ENCODE measurements at regions not wholly inside any gene's neighbourhood (a gene's known extent, or its start where the extent isn't known, plus 50 kb on each side); places are given as distances from the start of the nearest gene placed in this dataset.

DNA sequence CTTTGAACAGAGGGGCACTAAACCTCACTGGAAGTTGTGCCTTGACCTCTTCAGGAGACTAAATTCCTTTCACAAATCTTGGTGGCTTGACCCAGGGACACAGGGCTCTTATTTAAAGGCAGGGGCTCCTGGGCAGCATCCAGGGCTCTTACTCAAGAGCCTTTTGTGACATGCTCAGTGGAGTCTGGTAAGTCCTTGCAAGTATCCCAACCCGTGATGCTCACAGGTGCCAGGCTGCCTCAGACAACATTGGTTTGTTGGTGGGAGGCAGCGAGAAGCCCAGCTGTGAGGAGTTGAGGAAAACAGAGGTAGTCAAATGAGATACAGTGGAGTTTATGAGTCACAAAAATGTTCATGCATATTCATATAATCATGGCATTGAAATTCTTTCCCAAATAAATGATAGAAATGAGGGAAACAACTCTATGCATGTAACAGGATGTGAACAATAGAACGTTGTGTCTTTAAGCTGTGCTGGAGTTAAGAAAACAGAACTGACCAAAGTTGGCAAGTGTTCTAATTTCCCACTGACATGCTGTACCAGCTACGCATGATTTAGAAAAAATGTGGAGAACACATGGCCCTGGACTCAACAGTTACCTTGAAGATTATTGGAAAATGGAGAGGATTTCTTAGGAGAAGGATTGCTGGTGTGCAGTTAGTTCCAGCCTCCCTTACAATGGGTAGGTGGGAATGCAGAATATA, 654.5 kb upstream of the COBL start:
- no peak overlapping the region for H3K27ac ChIP-seq (ENCODE audit: low read depth, low read length)
- H3K9ac ChIP-seq (ENCODE audit: low read depth, low read length), result no peak overlapping the region
- no peaks in the 10 kb centered on the region for H3K9me3 ChIP-seq (ENCODE audit: control insufficient read depth, insufficient read depth, low read length)
- peaks cover 31% of the 10 kb centered on the region for H3K27me3 ChIP-seq (ENCODE audit: control insufficient read depth, insufficient read depth, low read length)
- H3K36me3 ChIP-seq (ENCODE audit: control insufficient read depth, insufficient read depth, low read length), result no peaks in the 10 kb centered on the region
- no peak overlapping the region for H3K4me3 ChIP-seq (ENCODE audit: low read depth, low read length)
- 0 out of 2 replicates have a peak, but pooled peaks cover 3% of the 10 kb centered on the region for H3K4me1 ChIP-seq (ENCODE audit: control insufficient read depth, insufficient read depth, low read length)

DNA sequence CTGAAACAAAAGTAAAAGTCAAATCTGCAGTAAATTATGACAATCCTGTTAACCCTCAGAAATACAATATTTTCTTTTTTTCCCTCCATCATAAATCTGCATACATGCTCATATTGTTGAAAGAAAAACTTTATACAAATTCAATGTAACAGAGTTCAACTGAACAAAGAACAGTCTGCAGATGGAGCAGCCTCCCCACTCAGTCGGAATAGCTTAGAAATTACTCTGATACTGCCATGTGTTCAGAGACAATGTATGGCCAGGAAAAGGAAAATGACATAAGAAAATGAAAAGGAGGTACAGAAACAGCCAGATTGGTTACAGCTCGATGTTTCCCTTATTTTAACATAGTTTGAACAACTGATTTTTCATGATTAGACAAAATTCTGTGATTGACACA, 651.9 kb upstream of the COBL start:
- peaks cover 56% of the 10 kb centered on the region for H3K27me3 ChIP-seq (ENCODE audit: control insufficient read depth, insufficient read depth, low read length)
- H3K27ac ChIP-seq (ENCODE audit: low read depth, low read length), result no peak overlapping the region
- no peak overlapping the region for H3K9ac ChIP-seq (ENCODE audit: low read depth, low read length)
- no peaks in the 10 kb centered on the region for H3K4me1 ChIP-seq (ENCODE audit: control insufficient read depth, insufficient read depth, low read length)
- no peak overlapping the region for H3K4me3 ChIP-seq (ENCODE audit: low read depth, low read length)
- no peaks in the 10 kb centered on the region for H3K36me3 ChIP-seq (ENCODE audit: control insufficient read depth, insufficient read depth, low read length)
- H3K9me3 ChIP-seq (ENCODE audit: control insufficient read depth, insufficient read depth, low read length), result no peaks in the 10 kb centered on the region

DNA sequence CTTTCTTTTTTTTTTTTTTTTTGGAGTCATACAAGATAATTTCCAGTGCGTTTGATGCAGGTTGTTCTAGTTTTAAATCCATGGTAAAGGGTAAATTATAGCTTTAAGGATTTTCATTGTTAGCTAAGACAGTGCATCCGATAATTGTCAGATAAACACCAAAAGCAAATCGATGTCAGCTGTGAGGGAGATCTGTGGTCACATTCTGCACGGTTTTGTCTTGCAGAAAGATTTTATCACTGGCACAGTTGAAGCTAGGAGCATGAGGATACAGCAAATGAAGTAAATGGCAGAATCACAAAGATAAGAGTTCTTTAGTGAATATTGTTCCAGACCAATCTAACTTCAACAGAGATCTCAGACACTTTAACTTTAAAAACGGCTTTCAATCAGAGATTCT, 648.8 kb upstream of the COBL start:
- no peaks in the 10 kb centered on the region for H3K4me1 ChIP-seq (ENCODE audit: control insufficient read depth, insufficient read depth, low read length)
- no peak overlapping the region for H3K9ac ChIP-seq (ENCODE audit: low read depth, low read length)
- no peaks in the 10 kb centered on the region for H3K9me3 ChIP-seq (ENCODE audit: control insufficient read depth, insufficient read depth, low read length)
- no peaks in the 10 kb centered on the region for H3K36me3 ChIP-seq (ENCODE audit: control insufficient read depth, insufficient read depth, low read length)
- H3K4me3 ChIP-seq (ENCODE audit: low read depth, low read length), result no peak overlapping the region
- peaks cover 55% of the 10 kb centered on the region for H3K27me3 ChIP-seq (ENCODE audit: control insufficient read depth, insufficient read depth, low read length)
- no peak overlapping the region for H3K27ac ChIP-seq (ENCODE audit: low read depth, low read length)

GRCh38 chr7:51961804-51962203, 645.2 kb upstream of the COBL start:
- Histone ChIP-seq H3K36me3 (ENCODE audit: control insufficient read depth, insufficient read depth, low read length) (no peaks in the 10 kb centered on the region), H3K9ac (ENCODE audit: low read depth, low read length) (no peak overlapping the region), H3K4me1 (ENCODE audit: control insufficient read depth, insufficient read depth, low read length) (no peaks in the 10 kb centered on the region), H3K27ac (ENCODE audit: low read depth, low read length) (no peak overlapping the region), H3K27me3 (ENCODE audit: control insufficient read depth, insufficient read depth, low read length) (peaks cover 32% of the 10 kb centered on the region), H3K4me3 (ENCODE audit: low read depth, low read length) (no peak overlapping the region), H3K9me3 (ENCODE audit: control insufficient read depth, insufficient read depth, low read length) (no peaks in the 10 kb centered on the region)

DNA sequence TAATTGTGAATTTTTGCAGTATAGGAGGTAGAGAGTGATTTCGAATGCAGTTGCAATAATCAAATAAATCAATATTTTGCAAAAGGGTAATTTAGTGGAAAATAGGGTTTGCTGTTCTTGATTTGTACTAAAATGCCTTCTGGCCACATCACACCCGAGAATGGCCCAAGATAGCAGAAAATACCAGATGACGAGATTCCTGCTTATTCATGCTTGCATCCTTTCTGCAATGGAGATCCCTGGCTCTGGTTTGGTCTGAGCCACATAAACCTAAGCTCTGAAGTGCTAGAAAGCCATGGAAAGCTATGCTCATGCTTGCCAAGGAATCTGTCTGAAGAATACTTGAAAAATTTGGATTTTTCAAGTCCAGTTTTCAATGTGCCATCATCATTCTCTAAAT, 634.2 kb upstream of the COBL start:
- peaks cover 7% of the 10 kb centered on the region for H3K9me3 ChIP-seq (ENCODE audit: control insufficient read depth, insufficient read depth, low read length)
- peak overlapping the region; percentile 38 for H3K4me3 ChIP-seq (ENCODE audit: low read depth, low read length)
- H3K4me1 ChIP-seq (ENCODE audit: control insufficient read depth, insufficient read depth, low read length), result peaks cover 35% of the 10 kb centered on the region
- H3K27me3 ChIP-seq (ENCODE audit: control insufficient read depth, insufficient read depth, low read length), result no peaks in the 10 kb centered on the region
- H3K9ac ChIP-seq (ENCODE audit: low read depth, low read length), result peak overlapping the region; percentile 21
- peak overlapping the region; percentile 95 for H3K27ac ChIP-seq (ENCODE audit: low read depth, low read length)
- H3K36me3 ChIP-seq (ENCODE audit: control insufficient read depth, insufficient read depth, low read length), result no peaks in the 10 kb centered on the region

- H3K27ac ChIP-seq (ENCODE audit: low read depth, low read length), result peak overlapping the region; percentile 95
Measured at GRCh38 chr7:51949726-51950644, 633.4 kb upstream of the COBL start.

DNA sequence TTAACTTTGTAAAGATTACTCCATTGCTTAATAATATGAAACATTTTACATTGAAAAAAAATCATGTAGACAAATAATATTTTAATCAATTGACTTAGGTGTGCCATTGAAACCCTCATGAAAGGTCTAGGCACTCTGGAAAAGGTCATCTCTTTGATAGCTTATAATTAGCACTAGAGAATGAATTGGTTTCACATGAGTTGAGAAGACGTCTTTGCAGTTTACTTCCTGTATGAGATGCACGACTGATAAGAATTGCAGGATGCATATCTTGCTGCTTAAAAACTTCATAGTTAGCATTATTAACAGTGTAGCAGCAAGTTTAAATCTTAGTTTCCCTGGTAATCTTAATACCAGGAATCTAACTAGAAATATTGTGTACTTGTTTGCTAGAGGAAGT, 614.2 kb upstream of the COBL start:
- H3K27ac ChIP-seq (ENCODE audit: low read depth, low read length), result no peak overlapping the region
- no peak overlapping the region for H3K9ac ChIP-seq (ENCODE audit: low read depth, low read length)
- H3K4me1 ChIP-seq (ENCODE audit: control insufficient read depth, insufficient read depth, low read length), result no peaks in the 10 kb centered on the region
- no peaks in the 10 kb centered on the region for H3K9me3 ChIP-seq (ENCODE audit: control insufficient read depth, insufficient read depth, low read length)
- no peaks in the 10 kb centered on the region for H3K27me3 ChIP-seq (ENCODE audit: control insufficient read depth, insufficient read depth, low read length)
- H3K4me3 ChIP-seq (ENCODE audit: low read depth, low read length), result no peak overlapping the region
- H3K36me3 ChIP-seq (ENCODE audit: control insufficient read depth, insufficient read depth, low read length), result no peaks in the 10 kb centered on the region

More at GRCh38 chr7:51949726-51950644, 633.4 kb upstream of the COBL start:
- Histone ChIP-seq H3K9me3 (ENCODE audit: control insufficient read depth, insufficient read depth, low read length) (peaks cover under 1% of the 10 kb centered on the region), H3K4me1 (ENCODE audit: control insufficient read depth, insufficient read depth, low read length) (peaks cover 35% of the 10 kb centered on the region), H3K9ac (ENCODE audit: low read depth, low read length) (peak overlapping the region; percentile 54), H3K36me3 (ENCODE audit: control insufficient read depth, insufficient read depth, low read length) (no peaks in the 10 kb centered on the region), H3K4me3 (ENCODE audit: low read depth, low read length) (peak overlapping the region; percentile 39), H3K27me3 (ENCODE audit: control insufficient read depth, insufficient read depth, low read length) (no peaks in the 10 kb centered on the region)

DNA sequence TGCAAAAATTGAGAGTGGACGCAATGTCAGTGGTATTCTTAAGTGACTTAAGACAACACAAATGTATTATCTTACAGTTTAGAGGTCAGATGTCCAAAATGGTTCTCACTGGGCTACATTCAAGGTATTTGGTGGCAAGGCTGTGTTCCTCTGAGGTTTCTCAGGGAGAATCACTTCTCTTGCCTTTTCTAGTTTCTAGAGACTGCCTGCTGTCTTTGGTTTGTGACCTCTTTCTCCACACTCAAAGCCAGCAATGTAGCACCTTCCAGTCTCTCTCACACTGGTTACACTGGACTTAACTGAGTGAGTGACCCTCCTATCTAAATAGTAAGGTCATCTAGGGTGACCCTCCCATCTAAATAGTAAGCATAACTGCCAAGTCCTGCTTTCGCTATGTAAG, 613.2 kb upstream of the COBL start:
- Histone ChIP-seq H3K27me3 (ENCODE audit: control insufficient read depth, insufficient read depth, low read length) (no peaks in the 10 kb centered on the region), H3K27ac (ENCODE audit: low read depth, low read length) (no peak overlapping the region), H3K9me3 (ENCODE audit: control insufficient read depth, insufficient read depth, low read length) (no peaks in the 10 kb centered on the region), H3K4me3 (ENCODE audit: low read depth, low read length) (no peak overlapping the region), H3K9ac (ENCODE audit: low read depth, low read length) (no peak overlapping the region), H3K4me1 (ENCODE audit: control insufficient read depth, insufficient read depth, low read length) (no peaks in the 10 kb centered on the region), H3K36me3 (ENCODE audit: control insufficient read depth, insufficient read depth, low read length) (no peaks in the 10 kb centered on the region)

GRCh38 chr7:51927738-51928137, 611.1 kb upstream of the COBL start:
- Histone ChIP-seq H3K4me1 (ENCODE audit: control insufficient read depth, insufficient read depth, low read length) (no peaks in the 10 kb centered on the region), H3K4me3 (ENCODE audit: low read depth, low read length) (no peak overlapping the region), H3K9me3 (ENCODE audit: control insufficient read depth, insufficient read depth, low read length) (no peaks in the 10 kb centered on the region), H3K9ac (ENCODE audit: low read depth, low read length) (no peak overlapping the region), H3K27ac (ENCODE audit: low read depth, low read length) (no peak overlapping the region), H3K27me3 (ENCODE audit: control insufficient read depth, insufficient read depth, low read length) (no peaks in the 10 kb centered on the region), H3K36me3 (ENCODE audit: control insufficient read depth, insufficient read depth, low read length) (no peaks in the 10 kb centered on the region)

DNA sequence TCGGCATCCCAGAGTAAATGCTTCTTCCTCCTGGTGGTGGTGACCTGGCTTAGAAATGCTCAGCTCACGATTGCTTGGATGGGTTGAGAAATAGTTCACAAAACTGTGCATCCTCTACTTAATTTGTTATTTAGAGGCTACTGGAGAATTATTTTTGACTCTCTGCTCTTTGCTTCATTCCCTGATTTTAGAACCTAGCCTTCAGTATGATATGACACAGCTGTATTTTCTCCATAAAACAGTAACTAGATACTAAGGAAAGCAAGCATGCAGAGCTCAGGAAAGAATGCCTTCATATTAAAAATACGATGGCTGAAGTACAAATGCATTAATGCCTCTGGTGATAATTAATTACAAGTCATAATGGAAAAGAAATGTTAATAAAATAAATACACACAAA, 602.0 kb upstream of the COBL start:
- no peak overlapping the region for H3K4me3 ChIP-seq (ENCODE audit: low read depth, low read length)
- H3K9me3 ChIP-seq (ENCODE audit: control insufficient read depth, insufficient read depth, low read length), result no peaks in the 10 kb centered on the region; the same call in 1 of the 2 replicates

GRCh38 chr7:51901489-51901840, 584.9 kb upstream of the COBL start:
- Histone ChIP-seq H3K27me3 (ENCODE audit: control insufficient read depth, insufficient read depth, low read length) (no peaks in the 10 kb centered on the region), H3K27ac (ENCODE audit: low read depth, low read length) (no peak overlapping the region), H3K9ac (ENCODE audit: low read depth, low read length) (no peak overlapping the region), H3K36me3 (ENCODE audit: control insufficient read depth, insufficient read depth, low read length) (no peaks in the 10 kb centered on the region), H3K4me3 (ENCODE audit: low read depth, low read length) (no peak overlapping the region), H3K9me3 (ENCODE audit: control insufficient read depth, insufficient read depth, low read length) (no peaks in the 10 kb centered on the region), H3K4me1 (ENCODE audit: control insufficient read depth, insufficient read depth, low read length) (no peaks in the 10 kb centered on the region)

More for the DNA sequence above, 602.0 kb upstream of the COBL start:
- no peak overlapping the region for H3K27ac ChIP-seq (ENCODE audit: low read depth, low read length)
- no peaks in the 10 kb centered on the region for H3K27me3 ChIP-seq (ENCODE audit: control insufficient read depth, insufficient read depth, low read length)
- H3K36me3 ChIP-seq (ENCODE audit: control insufficient read depth, insufficient read depth, low read length), result no peaks in the 10 kb centered on the region
- no peak overlapping the region for H3K9ac ChIP-seq (ENCODE audit: low read depth, low read length)
- H3K4me1 ChIP-seq (ENCODE audit: control insufficient read depth, insufficient read depth, low read length), result no peaks in the 10 kb centered on the region
